ENCODE measurements at regions not wholly inside any gene's neighbourhood (a gene's known extent, or its start where the extent isn't known, plus 50 kb on each side); places are given as distances from the start of the nearest gene placed in this dataset.
A peak's percentile ranks its signal among the peaks of the same experiment; 100 is the strongest.
"Not testable (repeated sequence)": the region's sequence is repeated elsewhere in the genome, so short reads cannot be mapped to it uniquely, and the experiment has no call there.

- intact Hi-C loops (cut with DNase I; ENCODE audit: low total_unique reads) = no loop called here
These were observed 125.1 kb upstream of the TSPAN8 start for GRCh38 chr12:71282925-71283324.

GRCh38 chr12:71282020-71282419, 124.2 kb upstream of the TSPAN8 start:
- no peak for DNase-seq
- no peaks in the 10 kb centered on the region for H3K9me3 ChIP-seq
- intact Hi-C loops (cut with DNase I; ENCODE audit: low total_unique reads) = no loop called here

More at GRCh38 chr12:71282925-71283324, 125.1 kb upstream of the TSPAN8 start:
- no peaks in the 10 kb centered on the region for H3K36me3 ChIP-seq
- no peak for TF ChIP-seq CTCF (IDR thresholded peaks at IDR 0.05)
- H3K27ac ChIP-seq = no peak overlapping the region
- no peaks in the 10 kb centered on the region for H3K27me3 ChIP-seq
- H3K9me3 ChIP-seq = no peaks in the 10 kb centered on the region
- H3K4me1 ChIP-seq = no peaks in the 10 kb centered on the region
- no peak overlapping the region for H3K4me3 ChIP-seq
- no peak for DNase-seq

GRCh38 chr12:71281425-71281824, 123.6 kb upstream of the TSPAN8 start:
- no peak for TF ChIP-seq CTCF (IDR thresholded peaks at IDR 0.05)
- DNase-seq = no peak
- H3K4me3 ChIP-seq = no peak overlapping the region
- H3K9me3 ChIP-seq = no peaks in the 10 kb centered on the region
- no peaks in the 10 kb centered on the region for H3K36me3 ChIP-seq
- peaks cover 0 to 10% (median 0%) of the 10 kb centered on the region in 4 donors for H3K4me1 ChIP-seq
- intact Hi-C loops (cut with DNase I; ENCODE audit: low total_unique reads) = no loop called here
- no peak overlapping the region for H3K27ac ChIP-seq
- H3K27me3 ChIP-seq = no peaks in the 10 kb centered on the region

More at GRCh38 chr12:71282020-71282419, 124.2 kb upstream of the TSPAN8 start:
- Histone ChIP-seq H3K27ac (no peak overlapping the region), H3K27me3 (no peaks in the 10 kb centered on the region), H3K4me3 (no peak overlapping the region), H3K4me1 (peaks cover 0 to 4% (median 0%) of the 10 kb centered on the region in 4 donors), H3K36me3 (no peaks in the 10 kb centered on the region)
- no peak for TF ChIP-seq CTCF (IDR thresholded peaks at IDR 0.05)

- no peak overlapping the region for H3K4me3 ChIP-seq
- intact Hi-C loops (cut with DNase I; ENCODE audit: low total_unique reads) = no loop called here
- H3K4me1 ChIP-seq = peaks cover 0 to 23% (median 0%) of the 10 kb centered on the region in 4 donors
- TF ChIP-seq CTCF (IDR thresholded peaks at IDR 0.05) = no peak
- DNase-seq = no peak
- H3K36me3 ChIP-seq = no peaks in the 10 kb centered on the region
- no peaks in the 10 kb centered on the region for H3K9me3 ChIP-seq
- no peak overlapping the region for H3K27ac ChIP-seq
- no peaks in the 10 kb centered on the region for H3K27me3 ChIP-seq
These were observed 120.1 kb upstream of the TSPAN8 start for GRCh38 chr12:71277866-71278265.

GRCh38 chr12:71276541-71276940, 118.7 kb upstream of the TSPAN8 start:
- H3K36me3 ChIP-seq = no peaks in the 10 kb centered on the region
- peaks cover 0 to 23% (median 0%) of the 10 kb centered on the region in 4 donors for H3K4me1 ChIP-seq
- H3K27me3 ChIP-seq = no peaks in the 10 kb centered on the region
- H3K9me3 ChIP-seq = no peaks in the 10 kb centered on the region
- no peak for TF ChIP-seq CTCF (IDR thresholded peaks at IDR 0.05)
- intact Hi-C loops (cut with DNase I; ENCODE audit: low total_unique reads) = no loop called here
- H3K27ac ChIP-seq = peak overlapping the region in 1 of 2 donors; percentile 7
- no peak for DNase-seq
- H3K4me3 ChIP-seq = no peak overlapping the region

GRCh38 chr12:71270794-71271193, 113.0 kb upstream of the TSPAN8 start:
- H3K4me3 ChIP-seq; DNase-seq; H3K4me1 ChIP-seq; intact Hi-C loops (cut with DNase I; ENCODE audit: low total_unique reads); H3K27ac ChIP-seq; H3K9me3 ChIP-seq; H3K36me3 ChIP-seq; H3K27me3 ChIP-seq: not testable (repeated sequence)

Measured in tibial artery (tissue), 4 donors.